Upper lobe of right lung (tissue), 1 donor: ENCODE measurements at regions not wholly inside any gene's neighbourhood (a gene's known extent, or its start where the extent isn't known, plus 50 kb on each side); places are given as distances from the start of the nearest gene placed in this dataset.

ENCODE experiments used
- ATAC-seq: fragments of 200-7000 bp; cut with Tn5 transposase; one replicate; pipeline ENCODE4 v1.9.1; 2020; ENCODE audit warnings: mild to moderate bottlenecking, moderate library complexity
- DNase-seq: peaks from one replicate; pipeline ENCODE4 v3.0.0-alpha.2; 2020
- H3K27ac ChIP-seq: fragments of 200-600 bp; one replicate; pipeline ENCODE4 v1.8.0; 2022
- H3K27me3 ChIP-seq: fragments of 200-600 bp; one replicate; pipeline ENCODE4 v1.8.0; 2022; ENCODE audit warnings: mild to moderate bottlenecking
- H3K36me3 ChIP-seq: fragments of 200-600 bp; one replicate; pipeline ENCODE4 v1.8.0; 2022
- H3K4me1 ChIP-seq: fragments of 200-600 bp; one replicate; pipeline ENCODE4 v1.8.0; 2022
- H3K4me3 ChIP-seq: fragments of 200-600 bp; one replicate; pipeline ENCODE4 v1.8.0; 2022; ENCODE audit warnings: mild to moderate bottlenecking
- H3K9me3 ChIP-seq: fragments of 200-600 bp; one replicate; pipeline ENCODE4 v1.8.0; 2022
- CTCF ChIP-seq: fragments of 200-600 bp; IDR thresholded peaks from one replicate; pipeline ENCODE4 v1.8.0; 2022; ENCODE audit warnings: antibody characterized with exemption
- intact Hi-C: fragments of 100-400 bp; cut with DNase I; formaldehyde crosslinking; loops from one replicate; pipeline ENCODE4 v1.11.0; 2022
- donor health status: DM: no; HTN: yes; CAD: no; lungs with severe emphysema.

- H3K4me1 ChIP-seq = no peaks in the 10 kb centered on the region
- DNase-seq (no peak), ATAC-seq (no peak)
- intact Hi-C loops = no loop called here
- H3K4me3 ChIP-seq = no peak overlapping the region
- no peak overlapping the region for H3K27ac ChIP-seq
- no peaks in the 10 kb centered on the region for H3K9me3 ChIP-seq
- no peak for TF ChIP-seq CTCF
- H3K36me3 ChIP-seq = no peaks in the 10 kb centered on the region
- H3K27me3 ChIP-seq = no peaks in the 10 kb centered on the region
Observed at GRCh38 chr10:108055506-108055905, 891.0 kb upstream of the SORCS1 start.

GRCh38 chr10:108052981-108053380 lies 888.5 kb upstream of the SORCS1 start:
- intact Hi-C loops = no loop called here
- H3K9me3 ChIP-seq = no peaks in the 10 kb centered on the region

GRCh38 chr10:108051218-108051617 lies 886.7 kb upstream of the SORCS1 start:
- H3K27ac ChIP-seq = no peak overlapping the region
- H3K27me3 ChIP-seq = no peaks in the 10 kb centered on the region
- ATAC-seq = no peak
- H3K4me1 ChIP-seq = no peaks in the 10 kb centered on the region
- DNase-seq = no peak
- no peaks in the 10 kb centered on the region for H3K36me3 ChIP-seq
- no peak for TF ChIP-seq CTCF
- no peak overlapping the region for H3K4me3 ChIP-seq
- intact Hi-C loops = no loop called here
- no peaks in the 10 kb centered on the region for H3K9me3 ChIP-seq

More at GRCh38 chr10:108052981-108053380, 888.5 kb upstream of the SORCS1 start:
- Histone ChIP-seq H3K27me3 (no peaks in the 10 kb centered on the region), H3K27ac (no peak overlapping the region), H3K4me3 (no peak overlapping the region), H3K36me3 (no peaks in the 10 kb centered on the region), H3K4me1 (no peaks in the 10 kb centered on the region)
- DNase-seq (no peak), ATAC-seq (no peak)
- TF ChIP-seq CTCF = no peak

GRCh38 chr10:108050626-108051025 lies 886.1 kb upstream of the SORCS1 start:
- no peaks in the 10 kb centered on the region for H3K36me3 ChIP-seq
- intact Hi-C loops = no loop called here
- no peaks in the 10 kb centered on the region for H3K27me3 ChIP-seq
- H3K4me1 ChIP-seq = no peaks in the 10 kb centered on the region
- no peak overlapping the region for H3K4me3 ChIP-seq
- TF ChIP-seq CTCF = no peak
- H3K27ac ChIP-seq = no peak overlapping the region
- ATAC-seq = no peak
- no peak for DNase-seq
- no peaks in the 10 kb centered on the region for H3K9me3 ChIP-seq

- Histone ChIP-seq H3K4me1 (no peaks in the 10 kb centered on the region), H3K36me3 (no peaks in the 10 kb centered on the region), H3K4me3 (no peak overlapping the region), H3K27me3 (no peaks in the 10 kb centered on the region), H3K27ac (no peak overlapping the region), H3K9me3 (no peaks in the 10 kb centered on the region)
- no peak for DNase-seq
- TF ChIP-seq CTCF = no peak
- ATAC-seq = no peak
- intact Hi-C loops = no loop called here
Observed at GRCh38 chr10:108049668-108050067, 885.2 kb upstream of the SORCS1 start.

GRCh38 chr10:108048898-108049297 lies 884.4 kb upstream of the SORCS1 start:
- H3K36me3 ChIP-seq = no peaks in the 10 kb centered on the region

More at GRCh38 chr10:108048898-108049297, 884.4 kb upstream of the SORCS1 start:
- Histone ChIP-seq H3K4me3 (no peak overlapping the region), H3K27ac (no peak overlapping the region), H3K9me3 (no peaks in the 10 kb centered on the region), H3K4me1 (no peaks in the 10 kb centered on the region), H3K27me3 (no peaks in the 10 kb centered on the region)
- TF ChIP-seq CTCF = no peak
- intact Hi-C loops = no loop called here
- ATAC-seq (no peak), DNase-seq (no peak)
